HEK293 (cell line): ENCODE measurements at regions not wholly inside any gene's neighbourhood (a gene's known extent, or its start where the extent isn't known, plus 50 kb on each side); places are given as distances from the start of the nearest gene placed in this dataset.
A peak's percentile ranks its signal among the peaks of the same experiment; 100 is the strongest.

Experiments
- CTCF ChIA-PET: fragments of 350-600 bp; formaldehyde crosslinking; extraction: SDS; loops from one replicate; lab custom pipeline; 2021; ENCODE audit warnings: antibody characterized with exemption; lab: Yijun Ruan, JAX
- POLR2A ChIA-PET: fragments of 300-600 bp; formaldehyde crosslinking; extraction: SDS; loops from one replicate; lab custom pipeline; 2020; ENCODE audit warnings: antibody characterized with exemption, inconsistent platforms; lab: Yijun Ruan, JAX
- H3K27ac ChIP-seq: fragments of 200-500 bp; sonication (Bioruptor generic); 2 replicates; pipeline ENCODE4 v1.5.1; 2014; ENCODE audit warnings: low read depth, low read length, control low read depth, inconsistent platforms; ENCODE audit errors: extremely low read depth
- H3K36me3 ChIP-seq, 2 experiments: fragments of 200-500 bp in 1 of 2; sonication (Bioruptor generic) in 1 of 2; 1 replicate in 1 of 2; 2 replicates in 1 of 2; pipeline ENCODE4 v1.5.1; 2014 to 2017; ENCODE audit warnings: inconsistent platforms in 2 of 2, low read length in 2 of 2; ENCODE audit not compliant: control insufficient read depth in 2 of 2, insufficient read depth in 1 of 2
- H3K4me1 ChIP-seq: fragments of 200-500 bp; sonication (Bioruptor generic); 2 replicates; pipeline ENCODE4 v1.5.1; 2014; ENCODE audit warnings: mild to moderate bottlenecking, low read length, inconsistent platforms; ENCODE audit not compliant: control insufficient read depth, insufficient read depth
- H3K4me3 ChIP-seq: 2 replicates; pipeline ENCODE4 v1.5.1; 2011; ENCODE audit warnings: low read depth, mild to moderate bottlenecking, control low read depth, low read length, moderate library complexity
- H3K9me3 ChIP-seq: fragments of 200-500 bp; sonication (Bioruptor generic); 2 replicates; pipeline ENCODE4 v1.5.1; 2014; ENCODE audit warnings: low read depth, low read length, inconsistent platforms; ENCODE audit not compliant: control insufficient read depth, insufficient read depth
- GLIS2 ChIP-seq: fragments of 450-650 bp; formaldehyde crosslinking; IDR thresholded peaks from 2 replicates; pipeline ENCODE4 v1.5.1; 2016; ENCODE audit warnings: missing biosample characterization, missing genetic modification characterization
- INSM2 ChIP-seq: fragments of 450-650 bp; formaldehyde crosslinking; IDR thresholded peaks from 2 replicates; pipeline ENCODE4 v1.5.1; 2016; ENCODE audit warnings: missing biosample characterization, missing genetic modification characterization
- RBAK ChIP-seq: fragments of 450-650 bp; formaldehyde crosslinking; IDR thresholded peaks from 2 replicates; pipeline ENCODE4 v1.5.1; 2016; ENCODE audit warnings: missing biosample characterization, missing genetic modification characterization
- SALL2 ChIP-seq: fragments of 450-650 bp; formaldehyde crosslinking; IDR thresholded peaks from 2 replicates; pipeline ENCODE4 v1.5.0; 2017; ENCODE audit warnings: missing biosample characterization, mild to moderate bottlenecking, missing genetic modification characterization, borderline replicate concordance
- SP2 ChIP-seq: fragments of 450-650 bp; formaldehyde crosslinking; IDR thresholded peaks from 2 replicates; pipeline ENCODE4 v1.5.1; 2016; ENCODE audit warnings: missing biosample characterization, missing genetic modification characterization
- TSHZ1 ChIP-seq: fragments of 450-650 bp; formaldehyde crosslinking; IDR thresholded peaks from 2 replicates; pipeline ENCODE4 v1.5.1; 2016; ENCODE audit warnings: missing biosample characterization, missing genetic modification characterization, borderline replicate concordance
- ZNF132 ChIP-seq: fragments of 450-650 bp; formaldehyde crosslinking; IDR thresholded peaks from 2 replicates; pipeline ENCODE4 v1.5.1; 2017; ENCODE audit warnings: missing biosample characterization, missing genetic modification characterization, borderline replicate concordance
- ZNF138 ChIP-seq: fragments of 450-650 bp; formaldehyde crosslinking; IDR thresholded peaks from 2 replicates; pipeline ENCODE4 v1.5.1; 2016; ENCODE audit warnings: missing biosample characterization, missing genetic modification characterization, borderline replicate concordance
- ZNF146 ChIP-seq: fragments of 450-650 bp; formaldehyde crosslinking; IDR thresholded peaks from 2 replicates; pipeline ENCODE4 v1.5.1; 2016; ENCODE audit warnings: missing biosample characterization, missing genetic modification characterization
- ZNF157 ChIP-seq: fragments of 450-650 bp; formaldehyde crosslinking; IDR thresholded peaks from 2 replicates; pipeline ENCODE4 v1.5.1; 2016; ENCODE audit warnings: missing biosample characterization, missing genetic modification characterization
- ZNF174 ChIP-seq: fragments of 450-650 bp; formaldehyde crosslinking; IDR thresholded peaks from 2 replicates; pipeline ENCODE4 v1.5.0; 2017; ENCODE audit warnings: missing biosample characterization, mild to moderate bottlenecking, missing genetic modification characterization
- ZNF223 ChIP-seq: fragments of 450-650 bp; formaldehyde crosslinking; IDR thresholded peaks from 2 replicates; pipeline ENCODE4 v1.5.1; 2016; ENCODE audit warnings: missing biosample characterization, missing genetic modification characterization
- ZNF350 ChIP-seq: fragments of 450-650 bp; formaldehyde crosslinking; IDR thresholded peaks from 2 replicates; pipeline ENCODE4 v1.5.0; 2017; ENCODE audit warnings: missing biosample characterization, mild to moderate bottlenecking, missing genetic modification characterization
- ZNF433 ChIP-seq: fragments of 450-650 bp; formaldehyde crosslinking; IDR thresholded peaks from 2 replicates; pipeline ENCODE4 v1.5.1; 2016; ENCODE audit warnings: missing biosample characterization, missing genetic modification characterization, low read depth
- ZNF580 ChIP-seq: fragments of 450-650 bp; formaldehyde crosslinking; IDR thresholded peaks from 2 replicates; pipeline ENCODE4 v1.5.1; 2016; ENCODE audit warnings: missing biosample characterization, missing genetic modification characterization
- ZNF600 ChIP-seq: fragments of 450-650 bp; formaldehyde crosslinking; IDR thresholded peaks from 2 replicates; pipeline ENCODE4 v1.5.1; 2016; ENCODE audit warnings: missing biosample characterization, missing genetic modification characterization
- ZNF621 ChIP-seq: fragments of 450-650 bp; formaldehyde crosslinking; IDR thresholded peaks from 2 replicates; pipeline ENCODE4 v1.5.1; 2017; ENCODE audit warnings: missing biosample characterization, missing genetic modification characterization
- ZNF626 ChIP-seq: fragments of 450-650 bp; sonication (Bioruptor Pico); formaldehyde crosslinking; IDR thresholded peaks from 2 replicates; pipeline ENCODE4 v1.5.1; 2018; ENCODE audit warnings: missing biosample characterization, missing genetic modification characterization, inconsistent platforms
- ZNF670 ChIP-seq: fragments of 450-650 bp; formaldehyde crosslinking; IDR thresholded peaks from 2 replicates; pipeline ENCODE4 v1.5.1; 2016; ENCODE audit warnings: missing biosample characterization, missing genetic modification characterization, low read depth
- ZNF776 ChIP-seq: fragments of 450-650 bp; formaldehyde crosslinking; IDR thresholded peaks from 2 replicates; pipeline ENCODE4 v1.5.0; 2017; ENCODE audit warnings: missing biosample characterization, missing genetic modification characterization, borderline replicate concordance
- ZNF830 ChIP-seq: fragments of 450-650 bp; IDR thresholded peaks from 2 replicates; pipeline ENCODE4 v1.5.0; 2018; ENCODE audit warnings: missing biosample characterization, missing genetic modification characterization, low read depth, mild to moderate bottlenecking, moderate library complexity
- TF ChIP-seq, protein P1 (sequence below): fragments of 450-650 bp; formaldehyde crosslinking; IDR thresholded peaks from 2 replicates; pipeline ENCODE4 v1.5.1; 2016; ENCODE audit warnings: missing biosample characterization, missing genetic modification characterization, low read depth
- TF ChIP-seq, protein P2 (sequence below): fragments of 450-650 bp; formaldehyde crosslinking; IDR thresholded peaks from 2 replicates; pipeline ENCODE4 v1.5.1; 2017; ENCODE audit warnings: missing biosample characterization, mild to moderate bottlenecking, missing genetic modification characterization, moderate library complexity

DNA sequence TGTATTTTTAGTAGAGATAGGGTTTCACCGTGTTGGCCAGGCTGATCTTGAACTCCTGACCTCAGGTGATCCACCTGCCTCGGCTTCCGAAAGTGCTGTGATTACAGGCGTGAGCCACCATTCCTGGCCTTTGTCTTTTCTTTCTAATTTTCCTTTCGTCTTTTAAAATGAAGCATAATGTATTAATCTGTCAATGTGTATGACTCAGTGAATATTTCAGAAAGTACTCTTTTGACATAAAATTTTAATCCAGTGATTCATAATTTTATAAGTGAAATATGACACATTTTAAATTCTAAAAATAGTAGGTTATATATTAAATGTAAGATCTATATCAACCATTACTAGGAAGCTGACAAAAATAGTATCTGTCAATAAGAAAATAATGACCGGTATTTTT is 1059.0 kb upstream of the PRMT6 start (continued):
- TF ChIP-seq ZNF223 (tag by site-specific recombination) (no peak), SP2 (tag by site-specific recombination) (no peak), ZNF433 (tag by site-specific recombination) (no peak), ZNF776 (tag by site-specific recombination) (no peak), RBAK (no peak), ZNF621 (no peak), SALL2 (no peak), ZNF670 (no peak), ZNF580 (tag by site-specific recombination) (no peak), ZNF138 (tag by site-specific recombination) (no peak), GLIS2 (tag by site-specific recombination) (no peak)

DNA sequence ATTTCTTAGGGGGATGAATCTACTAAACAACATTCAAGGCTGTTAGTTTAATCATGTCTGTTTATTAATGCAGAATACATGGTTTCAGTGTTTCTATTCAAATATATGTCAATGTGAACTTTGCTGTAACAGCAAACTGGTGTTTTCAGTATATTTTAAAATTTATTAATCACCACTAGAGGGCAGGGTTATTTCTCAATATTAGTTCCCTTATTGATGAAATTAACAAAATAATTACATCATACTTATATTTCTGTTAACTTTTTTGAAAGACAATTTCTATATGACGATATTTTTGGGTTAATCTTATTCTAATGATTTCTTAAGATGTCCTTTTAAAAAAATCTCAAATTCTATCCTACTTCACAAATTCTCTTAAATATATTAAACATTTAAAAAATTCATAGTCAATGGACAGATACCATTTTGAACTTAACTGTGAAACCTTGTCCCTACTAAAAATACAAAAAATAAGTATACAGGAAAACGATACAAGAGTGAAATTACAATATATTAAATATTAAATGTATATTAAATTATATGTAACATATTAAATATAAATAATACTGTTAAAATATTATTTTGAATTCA is 1034.1 kb upstream of the PRMT6 start:
- Histone ChIP-seq H3K9me3 (no peaks in the 10 kb centered on the region), H3K4me3 (no peak overlapping the region), H3K4me1 (no peaks in the 10 kb centered on the region), H3K27ac (no peak overlapping the region), H3K36me3 (no peaks in the 10 kb centered on the region)
- ChIA-PET POLR2A (no interaction called here), CTCF (no interaction called here)
- no peak for TF ChIP-seq ZNF350 (tag by site-specific recombination)
- TF ChIP-seq, protein P1, sequence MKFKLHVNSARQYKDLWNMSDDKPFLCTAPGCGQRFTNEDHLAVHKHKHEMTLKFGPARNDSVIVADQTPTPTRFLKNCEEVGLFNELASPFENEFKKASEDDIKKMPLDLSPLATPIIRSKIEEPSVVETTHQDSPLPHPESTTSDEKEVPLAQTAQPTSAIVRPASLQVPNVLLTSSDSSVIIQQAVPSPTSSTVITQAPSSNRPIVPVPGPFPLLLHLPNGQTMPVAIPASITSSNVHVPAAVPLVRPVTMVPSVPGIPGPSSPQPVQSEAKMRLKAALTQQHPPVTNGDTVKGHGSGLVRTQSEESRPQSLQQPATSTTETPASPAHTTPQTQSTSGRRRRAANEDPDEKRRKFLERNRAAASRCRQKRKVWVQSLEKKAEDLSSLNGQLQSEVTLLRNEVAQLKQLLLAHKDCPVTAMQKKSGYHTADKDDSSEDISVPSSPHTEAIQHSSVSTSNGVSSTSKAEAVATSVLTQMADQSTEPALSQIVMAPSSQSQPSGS (tag by site-specific recombination): peak; percentile 78

DNA sequence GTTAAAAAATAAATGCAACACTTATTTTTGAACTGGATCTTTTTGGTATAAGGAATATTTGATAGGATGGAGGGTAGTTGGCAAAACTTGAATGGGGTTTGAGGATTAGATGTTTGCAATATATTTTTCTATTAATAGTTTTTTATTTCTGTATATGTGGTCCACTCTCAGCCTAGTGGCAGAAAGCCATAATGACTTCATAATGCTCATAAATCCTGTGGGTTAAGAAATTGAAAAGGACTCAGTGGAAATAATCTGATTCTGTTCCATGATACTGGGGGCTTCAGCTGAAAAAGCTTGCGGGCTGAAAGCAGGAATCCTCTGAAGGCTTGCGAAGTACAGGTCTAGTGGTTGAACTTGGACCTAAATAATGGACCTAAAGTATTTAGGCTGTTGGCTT is 1028.6 kb upstream of the PRMT6 start:
- H3K4me3 ChIP-seq: no peak overlapping the region
- H3K36me3 ChIP-seq: no peaks in the 10 kb centered on the region
- ChIA-PET CTCF (no interaction called here), POLR2A (no interaction called here)
- H3K4me1 ChIP-seq: no peaks in the 10 kb centered on the region
- H3K27ac ChIP-seq: no peak overlapping the region
- no peaks in the 10 kb centered on the region for H3K9me3 ChIP-seq
- TF ChIP-seq INSM2 (tag by site-specific recombination) (no peak), ZNF174 (tag by site-specific recombination) (no peak), TSHZ1 (tag by site-specific recombination) (no peak), ZNF626 (tag by site-specific recombination) (no peak), ZNF600 (tag by site-specific recombination) (no peak), ZNF350 (tag by site-specific recombination) (no peak), ZNF132 (tag by site-specific recombination) (no peak), ZNF157 (no peak), ZNF146 (tag by site-specific recombination) (no peak), ZNF830 (tag by site-specific recombination) (no peak)
- TF ChIP-seq, protein P2, sequence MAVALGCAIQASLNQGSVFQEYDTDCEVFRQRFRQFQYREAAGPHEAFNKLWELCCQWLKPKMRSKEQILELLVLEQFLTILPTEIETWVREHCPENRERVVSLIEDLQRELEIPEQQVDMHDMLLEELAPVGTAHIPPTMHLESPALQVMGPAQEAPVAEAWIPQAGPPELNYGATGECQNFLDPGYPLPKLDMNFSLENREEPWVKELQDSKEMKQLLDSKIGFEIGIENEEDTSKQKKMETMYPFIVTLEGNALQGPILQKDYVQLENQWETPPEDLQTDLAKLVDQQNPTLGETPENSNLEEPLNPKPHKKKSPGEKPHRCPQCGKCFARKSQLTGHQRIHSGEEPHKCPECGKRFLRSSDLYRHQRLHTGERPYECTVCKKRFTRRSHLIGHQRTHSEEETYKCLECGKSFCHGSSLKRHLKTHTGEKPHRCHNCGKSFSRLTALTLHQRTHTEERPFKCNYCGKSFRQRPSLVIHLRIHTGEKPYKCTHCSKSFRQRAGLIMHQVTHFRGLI (tag by site-specific recombination): no peak
